Natural killer cell (primary cell): ENCODE measurements at regions not wholly inside any gene's neighbourhood (a gene's known extent, or its start where the extent isn't known, plus 50 kb on each side); places are given as distances from the start of the nearest gene placed in this dataset.

Source experiments
- ATAC-seq, 3 donors: fragments of 150-1000 bp in 2 of 3; fragments of 200-7000 bp in 1 of 3; cut with Tn5 transposase; 1 replicate in 1 of 3; 2 replicates in 2 of 3; pipeline ENCODE4 v1.10.0; 2021; ENCODE audit warnings: mild to moderate bottlenecking in 2 of 3, moderate library complexity in 2 of 3
- DNase-seq, 2 donors: peaks; one replicate each; pipeline versions ENCODE4 v3.0.0 to v3.0.0-alpha.2; 2013 to 2021; ENCODE audit warnings: mixed read lengths in 1 of 2
- H3K27ac ChIP-seq: one replicate; pipeline ENCODE4 v1.5.1; 2013; ENCODE audit warnings: mild to moderate bottlenecking, low read length
- H3K27me3 ChIP-seq: one replicate; pipeline ENCODE4 v1.6.1; 2013; ENCODE audit warnings: low read length; ENCODE audit not compliant: control insufficient read depth, insufficient read depth
- H3K36me3 ChIP-seq: one replicate; pipeline ENCODE4 v1.6.1; 2013; ENCODE audit warnings: low read length; ENCODE audit not compliant: control insufficient read depth, insufficient read depth
- H3K4me1 ChIP-seq: one replicate; pipeline ENCODE4 v1.6.1; 2013; ENCODE audit warnings: low read length; ENCODE audit not compliant: control insufficient read depth, insufficient read depth
- H3K4me3 ChIP-seq: one replicate; pipeline ENCODE4 v1.5.1; 2013; ENCODE audit warnings: low read length
- H3K9me3 ChIP-seq: one replicate; pipeline ENCODE4 v1.6.1; 2013; ENCODE audit warnings: low read length; ENCODE audit not compliant: control insufficient read depth, insufficient read depth
- H3K27ac Mint-ChIP-seq, 2 donors: one replicate each; pipeline ENCODE4 v1.8.0; 2022; ENCODE audit warnings: mild to moderate bottlenecking in 2 of 2, mixed read lengths in 2 of 2, moderate library complexity in 1 of 2
- H3K27me3 Mint-ChIP-seq, 2 donors: one replicate each; pipeline ENCODE4 v1.8.0; 2022; ENCODE audit warnings: low read depth in 2 of 2, mixed read lengths in 2 of 2
- H3K36me3 Mint-ChIP-seq: one replicate; pipeline ENCODE4 v1.8.0; 2022; ENCODE audit warnings: mixed read lengths
- H3K4me1 Mint-ChIP-seq, 2 donors: one replicate each; pipeline ENCODE4 v1.8.0; 2022; ENCODE audit warnings: mixed read lengths in 2 of 2
- H3K4me3 Mint-ChIP-seq: one replicate; pipeline ENCODE4 v1.8.0; 2022; ENCODE audit warnings: mild to moderate bottlenecking, moderate library complexity, mixed read lengths
- H3K9me3 Mint-ChIP-seq, 2 donors: one replicate each; pipeline ENCODE4 v1.8.0; 2022; ENCODE audit warnings: mixed read lengths in 2 of 2
- WGBS: methylation state at CpG from one replicate; pipeline ENCODE4 v1.1.7; 2013; ENCODE audit warnings: missing lambda C conversion rate; ENCODE audit not compliant: insufficient coverage; 5-methylcytosine and 5-hydroxymethylcytosine counted together
- intact Hi-C: fragments of 100-400 bp; cut with micrococcal nuclease; formaldehyde crosslinking; loops from one replicate; pipeline ENCODE4 v1.14.2; 2022
- TF ChIP-seq, protein P1 (sequence below): fragments of 200-600 bp; IDR thresholded peaks from one replicate; pipeline ENCODE4 v1.8.0; 2022; ENCODE audit warnings: antibody characterized with exemption

DNA sequence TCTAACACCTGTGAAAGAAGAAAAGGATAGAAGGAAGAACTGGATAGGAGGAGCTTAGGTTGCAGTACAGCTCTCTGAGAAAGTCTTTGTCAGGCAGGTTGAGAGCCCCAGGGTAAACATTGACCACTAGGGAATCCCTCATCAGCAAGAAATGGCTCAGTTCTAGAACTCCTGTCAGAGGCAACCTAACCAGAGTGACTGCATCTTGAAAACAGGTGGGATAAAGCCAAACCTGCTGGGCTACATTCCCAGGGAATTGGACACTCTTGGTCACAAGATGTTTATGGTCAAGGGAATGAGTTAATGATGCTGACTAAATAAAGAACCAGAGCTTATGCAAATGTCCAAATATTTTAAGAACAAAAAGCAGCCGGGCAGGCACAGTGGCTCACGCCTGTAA lies 108.3 kb upstream of the MED14 start:
- no peaks in the 10 kb centered on the region for H3K36me3 Mint-ChIP-seq
- WGBS: 88% methylated on average over 2 of the region's 2 CpGs

DNA sequence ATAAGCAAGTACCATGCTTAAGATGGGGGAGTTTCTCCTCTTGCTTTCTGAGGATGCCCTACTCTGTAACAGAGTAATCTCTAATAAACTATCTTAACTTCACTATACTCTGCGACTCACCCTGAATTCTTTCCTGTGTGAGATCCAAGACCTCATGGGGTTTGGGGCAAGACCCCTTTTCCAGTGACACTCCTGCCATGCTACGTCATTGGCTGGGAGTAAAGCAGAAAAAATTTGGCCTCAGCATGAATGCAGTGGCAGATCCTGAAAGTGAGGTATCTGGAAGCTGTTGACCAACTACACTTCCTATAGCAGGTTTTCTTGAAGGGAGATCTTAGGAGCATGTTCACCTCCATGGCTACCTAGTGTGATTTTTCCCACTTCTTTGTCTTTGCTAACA lies 109.1 kb upstream of the MED14 start:
- intact Hi-C loops: no loop called here
- DNase-seq: no peak
- no peaks in the 10 kb centered on the region for H3K36me3 ChIP-seq
- no peak for ATAC-seq
- H3K27me3 Mint-ChIP-seq: peaks cover 9 to 37% of the 10 kb centered on the region in 2 donors
- H3K4me3 Mint-ChIP-seq: no peak overlapping the region
- H3K27ac Mint-ChIP-seq: no peak overlapping the region
- no peaks in the 10 kb centered on the region for H3K4me1 ChIP-seq
- 86% methylated on average over 1 of the region's 2 CpGs for WGBS
- H3K9me3 ChIP-seq: peaks cover 3% of the 10 kb centered on the region
- H3K27ac ChIP-seq: no peak overlapping the region
- no peaks in the 10 kb centered on the region for H3K36me3 Mint-ChIP-seq
- no peaks in the 10 kb centered on the region for H3K27me3 ChIP-seq
- peaks cover 5% of the 10 kb centered on the region in 2 donors for H3K9me3 Mint-ChIP-seq
- TF ChIP-seq, protein P1, sequence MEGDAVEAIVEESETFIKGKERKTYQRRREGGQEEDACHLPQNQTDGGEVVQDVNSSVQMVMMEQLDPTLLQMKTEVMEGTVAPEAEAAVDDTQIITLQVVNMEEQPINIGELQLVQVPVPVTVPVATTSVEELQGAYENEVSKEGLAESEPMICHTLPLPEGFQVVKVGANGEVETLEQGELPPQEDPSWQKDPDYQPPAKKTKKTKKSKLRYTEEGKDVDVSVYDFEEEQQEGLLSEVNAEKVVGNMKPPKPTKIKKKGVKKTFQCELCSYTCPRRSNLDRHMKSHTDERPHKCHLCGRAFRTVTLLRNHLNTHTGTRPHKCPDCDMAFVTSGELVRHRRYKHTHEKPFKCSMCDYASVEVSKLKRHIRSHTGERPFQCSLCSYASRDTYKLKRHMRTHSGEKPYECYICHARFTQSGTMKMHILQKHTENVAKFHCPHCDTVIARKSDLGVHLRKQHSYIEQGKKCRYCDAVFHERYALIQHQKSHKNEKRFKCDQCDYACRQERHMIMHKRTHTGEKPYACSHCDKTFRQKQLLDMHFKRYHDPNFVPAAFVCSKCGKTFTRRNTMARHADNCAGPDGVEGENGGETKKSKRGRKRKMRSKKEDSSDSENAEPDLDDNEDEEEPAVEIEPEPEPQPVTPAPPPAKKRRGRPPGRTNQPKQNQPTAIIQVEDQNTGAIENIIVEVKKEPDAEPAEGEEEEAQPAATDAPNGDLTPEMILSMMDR: no peak
- no peaks in the 10 kb centered on the region for H3K4me1 Mint-ChIP-seq
- no peak overlapping the region for H3K4me3 ChIP-seq

More for the DNA sequence above, 108.3 kb upstream of the MED14 start:
- Mint-ChIP-seq H3K9me3 (peaks cover 5% of the 10 kb centered on the region in 2 donors), H3K4me1 (no peaks in the 10 kb centered on the region), H3K4me3 (no peak overlapping the region), H3K27me3 (peaks cover 10 to 38% of the 10 kb centered on the region in 2 donors), H3K27ac (no peak overlapping the region)
- Histone ChIP-seq H3K36me3 (no peaks in the 10 kb centered on the region), H3K4me3 (no peak overlapping the region), H3K27ac (no peak overlapping the region), H3K27me3 (no peaks in the 10 kb centered on the region), H3K4me1 (no peaks in the 10 kb centered on the region), H3K9me3 (peaks cover 3% of the 10 kb centered on the region)
- TF ChIP-seq, protein P1: no peak
- intact Hi-C loops: no loop called here
- ATAC-seq: no peak
- no peak for DNase-seq

DNA sequence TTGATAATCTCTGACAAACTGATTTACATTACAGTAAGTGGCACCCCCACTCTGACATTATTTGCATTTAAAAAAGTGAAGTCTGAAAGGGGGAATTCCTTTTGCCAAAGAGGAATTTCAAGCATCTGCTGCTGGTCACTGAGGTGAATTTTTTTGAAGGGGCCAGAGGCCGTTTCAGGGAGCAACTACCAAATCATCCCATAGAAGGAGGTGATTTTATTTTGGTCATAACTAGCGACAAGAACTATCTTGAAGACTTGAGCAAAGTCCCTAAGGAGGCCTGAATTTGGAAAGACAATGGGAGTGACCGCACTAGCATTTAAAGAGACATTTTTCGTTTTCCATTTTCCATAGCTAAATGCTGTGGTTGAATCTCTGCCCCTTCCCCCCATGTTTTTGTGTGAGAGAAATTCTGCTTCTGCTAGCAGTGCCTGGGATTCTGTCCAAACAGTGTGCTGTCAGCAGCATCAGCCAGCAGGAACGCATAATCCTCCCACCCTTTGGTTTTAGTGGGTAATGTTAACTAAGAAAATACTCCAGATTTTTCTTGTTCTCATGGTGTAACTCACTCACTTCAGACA lies 110.1 kb upstream of the MED14 start:
- no peaks in the 10 kb centered on the region for H3K36me3 ChIP-seq
- peaks cover 5% of the 10 kb centered on the region in 2 donors for H3K9me3 Mint-ChIP-seq
- H3K4me1 ChIP-seq: no peaks in the 10 kb centered on the region
- WGBS: 90% methylated on average over 2 of the region's 5 CpGs
- no peaks in the 10 kb centered on the region for H3K27me3 ChIP-seq
- no peaks in the 10 kb centered on the region for H3K36me3 Mint-ChIP-seq
- no peak for ATAC-seq
- TF ChIP-seq, protein P1: no peak
- H3K27ac ChIP-seq: no peak overlapping the region
- peaks cover 13 to 36% of the 10 kb centered on the region in 2 donors for H3K27me3 Mint-ChIP-seq
- H3K4me3 ChIP-seq: no peak overlapping the region
- DNase-seq: no peak
- peaks cover 3% of the 10 kb centered on the region for H3K9me3 ChIP-seq
- H3K27ac Mint-ChIP-seq: no peak overlapping the region
- H3K4me3 Mint-ChIP-seq: no peak overlapping the region
- no peaks in the 10 kb centered on the region for H3K4me1 Mint-ChIP-seq
- intact Hi-C loops: no loop called here
